ENCODE measurements at regions not wholly inside any gene's neighbourhood (a gene's known extent, or its start where the extent isn't known, plus 50 kb on each side); places are given as distances from the start of the nearest gene placed in this dataset.

GRCh38 chr16:86151239-86151851 lies 252.4 kb downstream of the IRF8 start:
- TF ChIP-seq, protein P1, sequence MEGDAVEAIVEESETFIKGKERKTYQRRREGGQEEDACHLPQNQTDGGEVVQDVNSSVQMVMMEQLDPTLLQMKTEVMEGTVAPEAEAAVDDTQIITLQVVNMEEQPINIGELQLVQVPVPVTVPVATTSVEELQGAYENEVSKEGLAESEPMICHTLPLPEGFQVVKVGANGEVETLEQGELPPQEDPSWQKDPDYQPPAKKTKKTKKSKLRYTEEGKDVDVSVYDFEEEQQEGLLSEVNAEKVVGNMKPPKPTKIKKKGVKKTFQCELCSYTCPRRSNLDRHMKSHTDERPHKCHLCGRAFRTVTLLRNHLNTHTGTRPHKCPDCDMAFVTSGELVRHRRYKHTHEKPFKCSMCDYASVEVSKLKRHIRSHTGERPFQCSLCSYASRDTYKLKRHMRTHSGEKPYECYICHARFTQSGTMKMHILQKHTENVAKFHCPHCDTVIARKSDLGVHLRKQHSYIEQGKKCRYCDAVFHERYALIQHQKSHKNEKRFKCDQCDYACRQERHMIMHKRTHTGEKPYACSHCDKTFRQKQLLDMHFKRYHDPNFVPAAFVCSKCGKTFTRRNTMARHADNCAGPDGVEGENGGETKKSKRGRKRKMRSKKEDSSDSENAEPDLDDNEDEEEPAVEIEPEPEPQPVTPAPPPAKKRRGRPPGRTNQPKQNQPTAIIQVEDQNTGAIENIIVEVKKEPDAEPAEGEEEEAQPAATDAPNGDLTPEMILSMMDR (IDR thresholded peaks at IDR 0.05): no peak
- no peak for TF ChIP-seq POLR2A (IDR thresholded peaks at IDR 0.05)
